Effector CD8-positive, alpha-beta T cell (primary cell): ENCODE measurements at regions not wholly inside any gene's neighbourhood (a gene's known extent, or its start where the extent isn't known, plus 50 kb on each side); places are given as distances from the start of the nearest gene placed in this dataset.

Source experiments
- DNase-seq: peaks from one replicate; lab custom pipeline; 2025; lab: John Stamatoyannopoulos, UW

- DNase-seq: no peak
Observed at GRCh38 chr1:4915154-4915553, 260.7 kb downstream of the AJAP1 start.

GRCh38 chr1:4908486-4908885, 254.1 kb downstream of the AJAP1 start:
- DNase-seq: no peak

- no peak for DNase-seq
Observed at GRCh38 chr1:4894566-4894965, 240.2 kb downstream of the AJAP1 start.

GRCh38 chr1:4880626-4881025, 226.2 kb downstream of the AJAP1 start:
- DNase-seq: no peak

- DNase-seq: no peak
Observed at GRCh38 chr1:4877426-4877825, 223.0 kb downstream of the AJAP1 start.

GRCh38 chr1:4871373-4871772, 217.0 kb downstream of the AJAP1 start:
- DNase-seq: no peak

GRCh38 chr1:4868521-4868920, 214.1 kb downstream of the AJAP1 start:
- no peak for DNase-seq

GRCh38 chr1:4856396-4856795, 202.0 kb downstream of the AJAP1 start:
- DNase-seq: no peak

- DNase-seq: no peak
Observed at GRCh38 chr1:4854367-4854766, 200.0 kb downstream of the AJAP1 start.

GRCh38 chr1:4853904-4854303, 199.5 kb downstream of the AJAP1 start:
- no peak for DNase-seq

GRCh38 chr1:4851385-4852065, 197.1 kb downstream of the AJAP1 start:
- no peak for DNase-seq

- DNase-seq: no peak
Observed at GRCh38 chr1:4848431-4848830, 194.0 kb downstream of the AJAP1 start.

GRCh38 chr1:4847711-4848110, 193.3 kb downstream of the AJAP1 start:
- no peak for DNase-seq
